ENCODE measurements at regions not wholly inside any gene's neighbourhood (a gene's known extent, or its start where the extent isn't known, plus 50 kb on each side); places are given as distances from the start of the nearest gene placed in this dataset.
"Not testable (repeated sequence)": the region's sequence is repeated elsewhere in the genome, so short reads cannot be mapped to it uniquely, and the experiment has no call there.

GRCh38 chr3:162719684-162720341, 1223.2 kb downstream of the OTOL1 start:
- no peak for DNase-seq
- Histone ChIP-seq H3K4me1 (no peaks in the 10 kb centered on the region), H3K36me3 (ENCODE audit: control insufficient read depth, insufficient read depth, low read length) (no peaks in the 10 kb centered on the region), H3K27me3 (replicated peaks; ENCODE audit: control insufficient read depth, insufficient read depth, low read length) (no peaks in the 10 kb centered on the region), H3K4me3 (ENCODE audit: low read depth, low read length) (no peak overlapping the region), H3K9me3 (no peaks in the 10 kb centered on the region)
- ChIA-PET CTCF (no interaction called here), POLR2A (no interaction called here)
- H3K9me3 Mint-ChIP-seq (ENCODE audit: unreplicated experiment), result no peaks in the 10 kb centered on the region
- no peak for TF ChIP-seq CTCF (IDR thresholded peaks at IDR 0.05; ENCODE audit: insufficient read depth in 1 of 2, low read depth in 1 of 2, low read length in 1 of 2, severe bottlenecking in 1 of 2, unreplicated experiment in 1 of 2)
- no peak overlapping the region for H3K4me3 Mint-ChIP-seq (ENCODE audit: unreplicated experiment)
- no peak overlapping the region for H3K27ac Mint-ChIP-seq (ENCODE audit: unreplicated experiment)
- H3K36me3 Mint-ChIP-seq (ENCODE audit: insufficient read depth, unreplicated experiment), result no peaks in the 10 kb centered on the region
- intact Hi-C loops (cut with micrococcal nuclease; ENCODE audit: unreplicated experiment), result no loop called here
- H3K4me1 Mint-ChIP-seq (ENCODE audit: low read depth, unreplicated experiment), result no peaks in the 10 kb centered on the region
- H3K27me3 Mint-ChIP-seq (ENCODE audit: insufficient read depth, unreplicated experiment), result no peaks in the 10 kb centered on the region
- BruUV-seq (replicated peaks), result no TSS peak

- Mint-ChIP-seq H3K4me1 (ENCODE audit: low read depth, unreplicated experiment) (no peaks in the 10 kb centered on the region), H3K36me3 (ENCODE audit: insufficient read depth, unreplicated experiment) (no peaks in the 10 kb centered on the region), H3K27me3 (ENCODE audit: insufficient read depth, unreplicated experiment) (no peaks in the 10 kb centered on the region), H3K9me3 (ENCODE audit: unreplicated experiment) (no peaks in the 10 kb centered on the region), H3K27ac (ENCODE audit: unreplicated experiment) (no peak overlapping the region), H3K4me3 (ENCODE audit: unreplicated experiment) (no peak overlapping the region)
- no peak for TF ChIP-seq CTCF (IDR thresholded peaks at IDR 0.05; ENCODE audit: insufficient read depth in 1 of 2, low read depth in 1 of 2, low read length in 1 of 2, severe bottlenecking in 1 of 2, unreplicated experiment in 1 of 2)
- Histone ChIP-seq H3K4me1 (no peaks in the 10 kb centered on the region), H3K9me3 (no peaks in the 10 kb centered on the region), H3K36me3 (ENCODE audit: control insufficient read depth, insufficient read depth, low read length) (no peaks in the 10 kb centered on the region), H3K4me3 (ENCODE audit: low read depth, low read length) (no peak overlapping the region), H3K27me3 (replicated peaks; ENCODE audit: control insufficient read depth, insufficient read depth, low read length) (no peaks in the 10 kb centered on the region)
- POLR2A ChIA-PET, result no interaction called here
- CTCF ChIA-PET, result no interaction called here
- intact Hi-C loops (cut with micrococcal nuclease; ENCODE audit: unreplicated experiment), result no loop called here
- BruUV-seq (replicated peaks), result no TSS peak
- no peak for DNase-seq
These were observed 1225.1 kb downstream of the OTOL1 start for GRCh38 chr3:162721736-162722135.

DNA sequence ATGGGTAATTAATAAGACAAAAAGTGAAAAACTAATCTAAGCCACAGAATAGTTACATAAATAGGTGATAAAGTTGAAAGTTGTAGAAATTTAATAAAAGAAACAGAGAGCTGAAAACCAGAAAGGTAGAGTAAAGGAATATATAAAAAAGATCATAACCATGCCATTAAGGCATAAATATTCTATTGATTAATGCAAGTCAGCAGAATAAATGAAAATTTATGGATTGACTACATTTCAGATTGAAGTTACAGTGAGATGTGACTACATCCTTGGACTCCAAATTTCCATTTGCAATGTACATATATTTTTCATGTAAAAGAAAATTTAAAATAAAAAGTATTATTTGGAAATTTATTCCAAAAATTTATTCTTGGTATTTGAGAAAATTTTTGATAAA, 1225.7 kb downstream of the OTOL1 start:
- DNase-seq, result no peak
- Histone ChIP-seq H3K4me3 (ENCODE audit: low read depth, low read length) (no peak overlapping the region), H3K27me3 (replicated peaks; ENCODE audit: control insufficient read depth, insufficient read depth, low read length) (no peaks in the 10 kb centered on the region), H3K4me1 (no peaks in the 10 kb centered on the region), H3K36me3 (ENCODE audit: control insufficient read depth, insufficient read depth, low read length) (no peaks in the 10 kb centered on the region), H3K9me3 (no peaks in the 10 kb centered on the region)
- Mint-ChIP-seq H3K4me3 (ENCODE audit: unreplicated experiment) (no peak overlapping the region), H3K27ac (ENCODE audit: unreplicated experiment) (no peak overlapping the region), H3K27me3 (ENCODE audit: insufficient read depth, unreplicated experiment) (no peaks in the 10 kb centered on the region), H3K9me3 (ENCODE audit: unreplicated experiment) (no peaks in the 10 kb centered on the region), H3K36me3 (ENCODE audit: insufficient read depth, unreplicated experiment) (no peaks in the 10 kb centered on the region), H3K4me1 (ENCODE audit: low read depth, unreplicated experiment) (no peaks in the 10 kb centered on the region)
- CTCF ChIA-PET, result no interaction called here
- no peak for TF ChIP-seq CTCF (IDR thresholded peaks at IDR 0.05; ENCODE audit: insufficient read depth in 1 of 2, low read depth in 1 of 2, low read length in 1 of 2, severe bottlenecking in 1 of 2, unreplicated experiment in 1 of 2)
- BruUV-seq (replicated peaks), result no TSS peak
- intact Hi-C loops (cut with micrococcal nuclease; ENCODE audit: unreplicated experiment), result no loop called here
- POLR2A ChIA-PET, result no interaction called here

GRCh38 chr3:162722796-162723195, 1226.2 kb downstream of the OTOL1 start:
- H3K27me3 Mint-ChIP-seq (ENCODE audit: insufficient read depth, unreplicated experiment); H3K36me3 ChIP-seq (ENCODE audit: control insufficient read depth, insufficient read depth, low read length); POLR2A ChIA-PET; BruUV-seq (replicated peaks); H3K4me1 Mint-ChIP-seq (ENCODE audit: low read depth, unreplicated experiment); H3K36me3 Mint-ChIP-seq (ENCODE audit: insufficient read depth, unreplicated experiment); H3K4me3 Mint-ChIP-seq (ENCODE audit: unreplicated experiment); CTCF ChIA-PET; H3K4me3 ChIP-seq (ENCODE audit: low read depth, low read length); DNase-seq; intact Hi-C loops (cut with micrococcal nuclease; ENCODE audit: unreplicated experiment); H3K27ac Mint-ChIP-seq (ENCODE audit: unreplicated experiment); H3K9me3 Mint-ChIP-seq (ENCODE audit: unreplicated experiment); H3K9me3 ChIP-seq; H3K4me1 ChIP-seq; H3K27me3 ChIP-seq (replicated peaks; ENCODE audit: control insufficient read depth, insufficient read depth, low read length): not testable (repeated sequence)
